BE2C (cell line): ENCODE measurements at regions not wholly inside any gene's neighbourhood (a gene's known extent, or its start where the extent isn't known, plus 50 kb on each side); places are given as distances from the start of the nearest gene placed in this dataset.

Experiments
- DNase-seq: peaks from one replicate; pipeline ENCODE4 v3.0.0-alpha.2; 2020
- H3K27me3 ChIP-seq: fragments of 250-450 bp; sonication (Bioruptor Pico); 2 replicates; pipeline ENCODE4 v1.5.1; 2020; ENCODE audit warnings: mild to moderate bottlenecking
- H3K36me3 ChIP-seq: fragments of 250-450 bp; sonication (Bioruptor Pico); 2 replicates; pipeline ENCODE4 v1.5.1; 2020; ENCODE audit warnings: mild to moderate bottlenecking
- H3K4me1 ChIP-seq: fragments of 250-450 bp; sonication (Bioruptor Pico); 2 replicates; pipeline ENCODE4 v1.5.1; 2020
- H3K4me3 ChIP-seq: 2 replicates; pipeline ENCODE4 v1.5.1; 2011; ENCODE audit warnings: low read depth, low read length
- H3K9me3 ChIP-seq: fragments of 250-450 bp; sonication (Bioruptor Pico); 2 replicates; pipeline ENCODE4 v1.5.1; 2020
- CTCF ChIP-seq: IDR thresholded peaks from 2 replicates; pipeline ENCODE4 v1.5.1; 2012; ENCODE audit warnings: mild to moderate bottlenecking, low read depth, low read length

- peaks cover 39% of the 10 kb centered on the region for H3K36me3 ChIP-seq
- DNase-seq = peak; percentile 96
- peak; percentile 92 for TF ChIP-seq CTCF
- no peaks in the 10 kb centered on the region for H3K27me3 ChIP-seq
- H3K4me1 ChIP-seq = peaks cover 13% of the 10 kb centered on the region
- no peak overlapping the region for H3K4me3 ChIP-seq
- H3K9me3 ChIP-seq = no peaks in the 10 kb centered on the region
Observed at GRCh38 chr17:77400445-77400870, 259.7 kb downstream of the SEC14L1 start.

GRCh38 chr17:77402159-77402731 is 261.5 kb downstream of the SEC14L1 start:
- H3K9me3 ChIP-seq = no peaks in the 10 kb centered on the region
- no peak for DNase-seq
- no peaks in the 10 kb centered on the region for H3K27me3 ChIP-seq
- TF ChIP-seq CTCF = no peak
- H3K36me3 ChIP-seq = peaks cover 39% of the 10 kb centered on the region
- no peak overlapping the region for H3K4me3 ChIP-seq
- H3K4me1 ChIP-seq = peaks cover 13% of the 10 kb centered on the region

- Histone ChIP-seq H3K4me1 (peaks cover 16% of the 10 kb centered on the region), H3K4me3 (no peak overlapping the region), H3K27me3 (no peaks in the 10 kb centered on the region), H3K9me3 (no peaks in the 10 kb centered on the region), H3K36me3 (peaks cover 41% of the 10 kb centered on the region)
- TF ChIP-seq CTCF = no peak
- DNase-seq = no peak
Observed at GRCh38 chr17:77403854-77404253, 263.1 kb downstream of the SEC14L1 start.

- Histone ChIP-seq H3K4me1 (peaks cover 17% of the 10 kb centered on the region), H3K4me3 (no peak overlapping the region), H3K27me3 (no peaks in the 10 kb centered on the region), H3K36me3 (peaks cover 44% of the 10 kb centered on the region), H3K9me3 (no peaks in the 10 kb centered on the region)
- DNase-seq = no peak
- no peak for TF ChIP-seq CTCF
Observed at GRCh38 chr17:77404812-77405581, 264.2 kb downstream of the SEC14L1 start.

GRCh38 chr17:77405867-77406732 is 265.3 kb downstream of the SEC14L1 start:
- H3K4me3 ChIP-seq = no peak overlapping the region
- peaks cover 51% of the 10 kb centered on the region for H3K36me3 ChIP-seq
- no peaks in the 10 kb centered on the region for H3K9me3 ChIP-seq
- H3K27me3 ChIP-seq = no peaks in the 10 kb centered on the region
- H3K4me1 ChIP-seq = peaks cover 6% of the 10 kb centered on the region
- no peak for TF ChIP-seq CTCF
- DNase-seq = no peak
